Body of pancreas (tissue), 4 donors: ENCODE measurements at regions not wholly inside any gene's neighbourhood (a gene's known extent, or its start where the extent isn't known, plus 50 kb on each side); places are given as distances from the start of the nearest gene placed in this dataset.

Experiments
- ATAC-seq: fragments of 150-250 bp; one replicate; pipeline ENCODE4 v1.9.1; 2016
- DNase-seq, 4 donors: peaks; one replicate each; pipeline ENCODE4 v3.0.0-alpha.2; 2019
- H3K27ac ChIP-seq, 4 donors: fragments of 200-600 bp; sonication (generic); 1 replicate in 3 of 4; 2 replicates in 1 of 4; pipeline versions ENCODE4 v1.5.1 to v1.6.1; 2016 to 2019; ENCODE audit warnings: mild to moderate bottlenecking in 1 of 4, mixed read lengths in 1 of 4, moderate library complexity in 1 of 4
- H3K27me3 ChIP-seq, 2 donors: fragments of 200-600 bp; sonication (generic); one replicate each; pipeline ENCODE4 v1.6.0; 2016; ENCODE audit warnings: mild to moderate bottlenecking in 1 of 2
- H3K36me3 ChIP-seq, 2 donors: fragments of 200-600 bp; sonication (generic); replicated peaks in 1 of 2; 2 replicates each; pipeline ENCODE4 v1.5.1; 2016; ENCODE audit warnings: low read depth in 2 of 2; ENCODE audit not compliant: insufficient read depth in 1 of 2
- H3K4me1 ChIP-seq: fragments of 200-600 bp; sonication (generic); one replicate; pipeline ENCODE4 v1.6.0; 2016
- H3K4me3 ChIP-seq, 2 donors: fragments of 200-600 bp; sonication (generic); 1 replicate in 1 of 2; 2 replicates in 1 of 2; pipeline ENCODE4 v1.5.1; 2016 to 2019
- H3K9me3 ChIP-seq, 3 donors: fragments of 200-600 bp; sonication (generic); 1 replicate in 2 of 3; 2 replicates in 1 of 3; pipeline ENCODE4 v1.5.1; 2016
- POLR2A ChIP-seq, 3 donors: fragments of 450-650 bp; IDR thresholded peaks; one replicate each; pipeline ENCODE4 v1.6.1; 2016; ENCODE audit warnings: antibody characterized with exemption in 3 of 3, mild to moderate bottlenecking in 2 of 3
- WGBS, 2 donors: methylation state at CpG; one replicate each; pipeline ENCODE4 v1.1.5; 2017; 5-methylcytosine and 5-hydroxymethylcytosine counted together
- intact Hi-C: fragments of 100-400 bp; cut with DNase I; formaldehyde crosslinking; loops from one replicate; pipeline ENCODE4 v1.15.1; 2023
- TF ChIP-seq, protein P1 (sequence below), 7 experiments: fragments of 450-650 bp in 4 of 7; fragments of 200-600 bp in 3 of 7; sonication (generic) in 3 of 7; IDR thresholded peaks; one replicate each; pipeline ENCODE4 v1.5.1; 2016 to 2019; ENCODE audit warnings: antibody characterized with exemption in 7 of 7

DNA sequence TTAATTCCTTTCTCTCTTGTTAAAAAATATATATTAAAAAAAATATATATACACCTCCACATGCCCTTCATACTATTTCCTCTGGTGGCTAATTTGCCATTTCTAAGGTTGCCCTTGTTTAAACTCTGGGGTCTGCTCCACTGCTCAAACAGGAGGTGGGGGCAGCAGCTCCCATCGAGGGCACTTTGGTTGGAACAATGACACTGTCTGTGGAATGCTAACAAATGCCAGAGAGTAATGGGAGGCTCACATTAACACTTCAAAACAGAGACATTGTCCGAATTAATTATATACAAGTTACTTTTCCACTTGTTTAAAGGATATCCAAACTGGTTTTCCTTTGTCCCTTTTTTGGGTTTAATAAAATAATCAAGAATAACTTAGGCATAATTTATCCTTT, 58.8 kb upstream of the CD302 start:
- no peak for TF ChIP-seq POLR2A (IDR thresholded peaks at IDR 0.05)
- TF ChIP-seq, protein P1, sequence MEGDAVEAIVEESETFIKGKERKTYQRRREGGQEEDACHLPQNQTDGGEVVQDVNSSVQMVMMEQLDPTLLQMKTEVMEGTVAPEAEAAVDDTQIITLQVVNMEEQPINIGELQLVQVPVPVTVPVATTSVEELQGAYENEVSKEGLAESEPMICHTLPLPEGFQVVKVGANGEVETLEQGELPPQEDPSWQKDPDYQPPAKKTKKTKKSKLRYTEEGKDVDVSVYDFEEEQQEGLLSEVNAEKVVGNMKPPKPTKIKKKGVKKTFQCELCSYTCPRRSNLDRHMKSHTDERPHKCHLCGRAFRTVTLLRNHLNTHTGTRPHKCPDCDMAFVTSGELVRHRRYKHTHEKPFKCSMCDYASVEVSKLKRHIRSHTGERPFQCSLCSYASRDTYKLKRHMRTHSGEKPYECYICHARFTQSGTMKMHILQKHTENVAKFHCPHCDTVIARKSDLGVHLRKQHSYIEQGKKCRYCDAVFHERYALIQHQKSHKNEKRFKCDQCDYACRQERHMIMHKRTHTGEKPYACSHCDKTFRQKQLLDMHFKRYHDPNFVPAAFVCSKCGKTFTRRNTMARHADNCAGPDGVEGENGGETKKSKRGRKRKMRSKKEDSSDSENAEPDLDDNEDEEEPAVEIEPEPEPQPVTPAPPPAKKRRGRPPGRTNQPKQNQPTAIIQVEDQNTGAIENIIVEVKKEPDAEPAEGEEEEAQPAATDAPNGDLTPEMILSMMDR (IDR thresholded peaks at IDR 0.05): no peak
- ATAC-seq: no peak
- DNase-seq: no peak
- H3K27ac ChIP-seq: no peak overlapping the region
- H3K27me3 ChIP-seq: no peaks in the 10 kb centered on the region
- whole genome bisulfite sequencing, 2 donors: 58 to 63% methylated on average over 2 of the region's 2 CpGs
- H3K4me1 ChIP-seq: peaks cover 14% of the 10 kb centered on the region
- no peaks in the 10 kb centered on the region for H3K36me3 ChIP-seq
- intact Hi-C loops: no loop called here
- no peaks in the 10 kb centered on the region for H3K9me3 ChIP-seq
- no peak overlapping the region for H3K4me3 ChIP-seq

DNA sequence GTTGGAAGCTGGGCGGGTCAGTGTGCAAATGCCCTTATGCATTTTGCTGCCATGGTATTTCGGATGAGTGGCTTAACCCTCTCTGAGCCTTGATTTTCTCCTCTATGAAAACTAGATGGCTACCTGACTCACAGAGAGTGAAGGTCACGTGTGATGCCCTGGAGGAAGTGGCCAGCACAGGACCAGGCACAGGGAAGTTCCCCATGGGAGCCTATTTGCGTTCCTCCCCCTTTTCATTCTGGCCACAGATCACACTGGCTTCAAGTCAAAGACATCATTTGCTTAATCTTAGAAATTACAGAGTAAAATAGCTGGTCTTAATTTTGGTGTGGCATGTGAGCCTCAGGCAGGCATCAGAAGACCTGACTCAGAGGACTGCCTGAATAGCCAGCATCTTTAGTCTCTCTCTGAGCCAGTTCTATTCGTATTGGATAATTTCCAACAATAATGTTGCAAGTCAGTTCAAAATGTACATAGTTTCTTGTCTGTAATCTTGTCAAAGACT, 57.6 kb upstream of the CD302 start:
- 72 to 82% methylated on average over 5 of the region's 5 CpGs for WGBS, 2 donors
- TF ChIP-seq POLR2A (IDR thresholded peaks at IDR 0.05): no peak
- TF ChIP-seq, protein P1 (IDR thresholded peaks at IDR 0.05): no peak
- Histone ChIP-seq H3K4me3 (no peak overlapping the region), H3K36me3 (no peaks in the 10 kb centered on the region), H3K27me3 (no peaks in the 10 kb centered on the region), H3K4me1 (peaks cover 14% of the 10 kb centered on the region), H3K27ac (no peak overlapping the region), H3K9me3 (no peaks in the 10 kb centered on the region)
- DNase-seq (no peak), ATAC-seq (no peak)
- intact Hi-C loops: no loop called here

DNA sequence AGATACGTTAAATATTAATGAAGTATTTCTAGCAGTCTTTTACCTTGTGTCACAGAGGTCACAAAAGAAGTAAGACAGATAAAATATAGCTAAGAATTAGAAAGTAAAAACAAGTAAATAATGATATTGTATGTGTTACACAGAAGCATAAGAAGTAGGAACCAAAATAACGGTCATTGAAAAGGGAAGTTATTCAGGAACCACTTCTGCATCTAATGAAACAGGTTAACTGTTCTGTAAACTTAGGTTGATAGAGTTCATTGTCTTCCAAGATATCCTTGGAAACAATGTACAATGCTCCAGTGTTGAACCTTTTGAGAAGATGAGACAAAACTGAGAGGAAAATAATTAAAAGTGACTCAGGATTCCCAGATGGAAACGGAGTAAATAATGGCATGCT, 57.1 kb upstream of the CD302 start:
- intact Hi-C loops: no loop called here
- DNase-seq (no peak), ATAC-seq (no peak)
- Histone ChIP-seq H3K9me3 (no peaks in the 10 kb centered on the region), H3K4me1 (peaks cover 14% of the 10 kb centered on the region), H3K4me3 (no peak overlapping the region), H3K27me3 (no peaks in the 10 kb centered on the region), H3K36me3 (no peaks in the 10 kb centered on the region), H3K27ac (no peak overlapping the region)
- no peak for TF ChIP-seq POLR2A (IDR thresholded peaks at IDR 0.05)
- TF ChIP-seq, protein P1 (IDR thresholded peaks at IDR 0.05): no peak
- 78 to 96% methylated on average over 3 of the region's 3 CpGs for WGBS, 2 donors

DNA sequence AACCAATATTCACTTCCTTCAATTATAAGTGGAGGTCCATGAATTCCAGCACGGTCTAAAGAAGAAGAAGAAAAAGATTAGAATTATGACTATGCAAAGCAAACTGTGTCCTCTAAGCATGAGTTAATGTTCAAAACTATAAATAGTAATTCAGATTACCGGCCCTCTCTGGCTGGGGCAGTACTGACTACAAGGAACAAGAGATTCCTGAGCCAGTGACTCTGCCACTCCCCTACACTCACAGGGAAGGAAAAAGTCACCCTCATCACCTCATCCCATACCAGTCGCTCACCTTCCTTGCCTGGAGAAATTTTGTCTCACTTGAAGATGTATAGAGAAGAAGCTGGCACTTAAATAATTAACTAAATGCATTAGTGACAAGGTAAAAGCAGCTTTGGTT, 56.5 kb upstream of the CD302 start:
- no peak overlapping the region for H3K27ac ChIP-seq
- intact Hi-C loops: no loop called here
- ATAC-seq: no peak
- H3K27me3 ChIP-seq: no peaks in the 10 kb centered on the region
- no peak for DNase-seq
- H3K4me1 ChIP-seq: peaks cover 14% of the 10 kb centered on the region
- no peaks in the 10 kb centered on the region for H3K36me3 ChIP-seq
- H3K4me3 ChIP-seq: no peak overlapping the region
- TF ChIP-seq POLR2A (IDR thresholded peaks at IDR 0.05): no peak
- TF ChIP-seq, protein P1 (IDR thresholded peaks at IDR 0.05): no peak
- no peaks in the 10 kb centered on the region for H3K9me3 ChIP-seq
- 73 to 80% methylated on average over 3 of the region's 3 CpGs for WGBS, 2 donors

DNA sequence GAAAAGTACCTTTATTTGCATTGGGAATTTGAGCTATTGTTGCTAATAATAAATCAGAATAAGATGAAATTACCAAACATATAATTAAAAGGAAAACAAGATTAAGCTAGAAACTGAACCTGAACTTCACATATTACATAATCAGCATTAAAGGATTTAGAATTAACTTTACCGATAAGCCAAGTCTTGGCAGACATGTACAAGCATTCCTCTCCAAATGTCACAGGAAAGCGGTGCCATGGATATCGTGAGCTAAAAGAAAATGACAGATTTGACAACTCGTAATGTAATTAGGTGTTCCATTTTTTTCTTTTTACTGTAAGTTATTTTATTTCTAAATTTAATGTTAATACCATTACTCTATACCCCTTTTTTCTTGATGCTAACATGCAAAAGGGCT, 55.1 kb upstream of the CD302 start:
- peaks cover 14% of the 10 kb centered on the region for H3K4me1 ChIP-seq
- no peak overlapping the region for H3K27ac ChIP-seq
- 10 to 18% methylated on average over 4 of the region's 4 CpGs for WGBS, 2 donors
- intact Hi-C loops: no loop called here
- ATAC-seq: no peak
- H3K9me3 ChIP-seq: no peaks in the 10 kb centered on the region
- peak in 1 of 4 donors; percentile 3 for DNase-seq
- no peaks in the 10 kb centered on the region for H3K27me3 ChIP-seq
- TF ChIP-seq, protein P1 (IDR thresholded peaks at IDR 0.05): no peak
- no peak for TF ChIP-seq POLR2A (IDR thresholded peaks at IDR 0.05)
- H3K36me3 ChIP-seq: no peaks in the 10 kb centered on the region
- no peak overlapping the region for H3K4me3 ChIP-seq
